DND-41 (cell line): ENCODE measurements at regions not wholly inside any gene's neighbourhood (a gene's known extent, or its start where the extent isn't known, plus 50 kb on each side); places are given as distances from the start of the nearest gene placed in this dataset.

Source experiments
- EZH2 ChIP-seq: IDR thresholded peaks from 3 replicates; pipeline ENCODE4 v1.6.1; 2012; ENCODE audit warnings: borderline replicate concordance, low read depth, mild to moderate bottlenecking, moderate library complexity, low read length, inconsistent platforms; ENCODE audit not compliant: severe bottlenecking
- TF ChIP-seq, protein P1 (sequence below): IDR thresholded peaks from 2 replicates; pipeline ENCODE4 v1.5.1; 2012; ENCODE audit warnings: borderline replicate concordance, low read length, moderate library complexity, mild to moderate bottlenecking; ENCODE audit not compliant: poor library complexity, severe bottlenecking; ENCODE audit errors: extremely low read depth

DNA sequence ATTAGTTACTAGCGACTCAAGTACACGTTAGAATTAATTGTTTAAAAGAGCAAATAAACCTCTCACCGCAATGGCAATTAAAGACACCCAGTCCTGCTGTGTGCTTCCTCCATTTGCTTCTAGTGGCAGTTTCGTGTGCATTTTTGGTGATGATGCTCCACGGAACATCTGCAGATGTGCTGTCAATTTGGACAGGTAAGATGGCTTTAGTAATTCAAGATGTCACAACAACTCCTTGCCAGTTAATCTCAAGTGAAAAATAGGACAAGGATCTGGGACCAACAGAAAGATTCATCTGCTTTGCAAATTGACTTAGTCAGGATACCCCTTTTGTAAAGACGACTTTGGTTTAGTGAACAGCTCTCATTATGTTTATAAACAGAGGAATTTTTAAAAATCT, 320.9 kb downstream of the GABRB3 start:
- TF ChIP-seq, protein P1, sequence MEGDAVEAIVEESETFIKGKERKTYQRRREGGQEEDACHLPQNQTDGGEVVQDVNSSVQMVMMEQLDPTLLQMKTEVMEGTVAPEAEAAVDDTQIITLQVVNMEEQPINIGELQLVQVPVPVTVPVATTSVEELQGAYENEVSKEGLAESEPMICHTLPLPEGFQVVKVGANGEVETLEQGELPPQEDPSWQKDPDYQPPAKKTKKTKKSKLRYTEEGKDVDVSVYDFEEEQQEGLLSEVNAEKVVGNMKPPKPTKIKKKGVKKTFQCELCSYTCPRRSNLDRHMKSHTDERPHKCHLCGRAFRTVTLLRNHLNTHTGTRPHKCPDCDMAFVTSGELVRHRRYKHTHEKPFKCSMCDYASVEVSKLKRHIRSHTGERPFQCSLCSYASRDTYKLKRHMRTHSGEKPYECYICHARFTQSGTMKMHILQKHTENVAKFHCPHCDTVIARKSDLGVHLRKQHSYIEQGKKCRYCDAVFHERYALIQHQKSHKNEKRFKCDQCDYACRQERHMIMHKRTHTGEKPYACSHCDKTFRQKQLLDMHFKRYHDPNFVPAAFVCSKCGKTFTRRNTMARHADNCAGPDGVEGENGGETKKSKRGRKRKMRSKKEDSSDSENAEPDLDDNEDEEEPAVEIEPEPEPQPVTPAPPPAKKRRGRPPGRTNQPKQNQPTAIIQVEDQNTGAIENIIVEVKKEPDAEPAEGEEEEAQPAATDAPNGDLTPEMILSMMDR = no peak
- no peak for TF ChIP-seq EZH2
